Tibial nerve (tissue), 4 donors: ENCODE measurements at regions not wholly inside any gene's neighbourhood (a gene's known extent, or its start where the extent isn't known, plus 50 kb on each side); places are given as distances from the start of the nearest gene placed in this dataset.

Experiments used
- CTCF ChIP-seq, 5 experiments: fragments of 200-600 bp in 3 of 5; fragments of 450-650 bp in 2 of 5; sonication (generic) in 3 of 5; IDR thresholded peaks; one replicate each; pipeline ENCODE4 v1.5.1; 2016 to 2019; ENCODE audit warnings: antibody characterized with exemption in 5 of 5, mild to moderate bottlenecking in 3 of 5, moderate library complexity in 2 of 5
- EP300 ChIP-seq, 2 donors: sonication (generic); formaldehyde crosslinking; IDR thresholded peaks; one replicate each; pipeline ENCODE4 v1.6.1; 2017; ENCODE audit warnings: antibody characterized with exemption in 2 of 2, mild to moderate bottlenecking in 1 of 2
- POLR2A ChIP-seq, 2 donors: fragments of 450-650 bp; IDR thresholded peaks; one replicate each; pipeline ENCODE4 v1.6.1; 2017; ENCODE audit warnings: antibody characterized with exemption in 2 of 2, mild to moderate bottlenecking in 2 of 2, moderate library complexity in 2 of 2

GRCh38 chr16:58866935-58867334, 132.8 kb upstream of the GOT2 start:
- no peak for TF ChIP-seq CTCF (IDR thresholded peaks at IDR 0.05)
- no peak for TF ChIP-seq EP300 (IDR thresholded peaks at IDR 0.05)
- TF ChIP-seq POLR2A (IDR thresholded peaks at IDR 0.05): no peak
